Ovary (tissue), 3 donors: ENCODE measurements at regions not wholly inside any gene's neighbourhood (a gene's known extent, or its start where the extent isn't known, plus 50 kb on each side); places are given as distances from the start of the nearest gene placed in this dataset.

Experiments
- CTCF ChIP-seq, 3 donors: fragments of 450-650 bp in 2 of 3; fragments of 200-600 bp in 1 of 3; IDR thresholded peaks; one replicate each; pipeline versions ENCODE4 v1.5.1 to v1.8.0; 2016 to 2022; ENCODE audit warnings: antibody characterized with exemption in 3 of 3, mild to moderate bottlenecking in 1 of 3
- EP300 ChIP-seq: sonication (generic); formaldehyde crosslinking; IDR thresholded peaks from one replicate; pipeline ENCODE4 v1.6.1; 2017; ENCODE audit warnings: antibody characterized with exemption
- donor health status: DM: no; HTN: no; CAD: no.

GRCh38 chr21:38980416-38981313, 174.9 kb downstream of the ETS2 start:
- TF ChIP-seq CTCF (IDR thresholded peaks at IDR 0.05) (no peak), EP300 (no peak)
